MM.1S (cell line): ENCODE measurements at regions not wholly inside any gene's neighbourhood (a gene's known extent, or its start where the extent isn't known, plus 50 kb on each side); places are given as distances from the start of the nearest gene placed in this dataset.

Experiments used
- DNase-seq: peaks from one replicate; pipeline ENCODE4 v3.0.0-alpha.2; 2015
- H2AFZ ChIP-seq: fragments of 300-600 bp; sonication (generic); 2 replicates; pipeline ENCODE4 v1.6.0; 2016; ENCODE audit warnings: antibody characterized with exemption, low read length
- H3F3A ChIP-seq: fragments of 300-600 bp; sonication (generic); 2 replicates; pipeline ENCODE4 v1.6.1; 2016; ENCODE audit warnings: mild to moderate bottlenecking, antibody characterized with exemption, low read length, moderate library complexity, mixed read lengths; ENCODE audit not compliant: insufficient read depth
- H3K27ac ChIP-seq: fragments of 300-600 bp; sonication (generic); 2 replicates; pipeline ENCODE4 v1.5.1; 2016; ENCODE audit warnings: mild to moderate bottlenecking, low read length
- H3K27me3 ChIP-seq: fragments of 300-600 bp; sonication (generic); replicated peaks from 2 replicates; pipeline ENCODE4 v1.6.0; 2016; ENCODE audit warnings: low read length; ENCODE audit not compliant: insufficient read depth
- H3K36me3 ChIP-seq: fragments of 300-600 bp; sonication (generic); replicated peaks from 2 replicates; pipeline ENCODE4 v1.6.1; 2016; ENCODE audit warnings: mild to moderate bottlenecking, low read length, mixed read lengths; ENCODE audit not compliant: insufficient read depth
- H3K4me1 ChIP-seq: fragments of 300-600 bp; sonication (generic); 2 replicates; pipeline ENCODE4 v1.6.1; 2016; ENCODE audit warnings: low read length, mixed read lengths
- H3K4me2 ChIP-seq: fragments of 300-600 bp; sonication (generic); 2 replicates; pipeline ENCODE4 v1.6.0; 2016; ENCODE audit warnings: low read depth, low read length
- H3K4me3 ChIP-seq: fragments of 300-600 bp; sonication (generic); 2 replicates; pipeline ENCODE4 v1.5.1; 2016; ENCODE audit warnings: low read length, mixed read lengths
- H3K79me2 ChIP-seq: fragments of 300-600 bp; sonication (generic); 2 replicates; pipeline ENCODE4 v1.6.1; 2016; ENCODE audit warnings: mixed run types, low read length, mixed read lengths
- H3K9ac ChIP-seq: fragments of 300-600 bp; sonication (generic); 2 replicates; pipeline ENCODE4 v1.6.1; 2016; ENCODE audit warnings: low read length, mixed read lengths
- H3K9me2 ChIP-seq: fragments of 300-600 bp; sonication (generic); replicated peaks from 2 replicates; pipeline ENCODE4 v1.6.1; 2016; ENCODE audit warnings: mild to moderate bottlenecking, low read length, mixed read lengths; ENCODE audit not compliant: insufficient read depth
- H3K9me3 ChIP-seq: fragments of 300-600 bp; sonication (generic); replicated peaks from 2 replicates; pipeline ENCODE4 v1.6.1; 2016; ENCODE audit warnings: mild to moderate bottlenecking, low read length, mixed read lengths; ENCODE audit not compliant: insufficient read depth
- H4K20me1 ChIP-seq: fragments of 300-600 bp; sonication (generic); 2 replicates; pipeline ENCODE4 v1.6.1; 2016; ENCODE audit warnings: mild to moderate bottlenecking, low read length, moderate library complexity, mixed read lengths; ENCODE audit not compliant: insufficient read depth
- CTCF ChIP-seq: fragments of 300-600 bp; sonication (generic); IDR thresholded peaks from 2 replicates; pipeline ENCODE4 v1.5.1; 2016; ENCODE audit warnings: antibody characterized with exemption, low read length, mixed read lengths
- EZH2 ChIP-seq: fragments of 300-600 bp; sonication (generic); optimal IDR thresholded peaks from 2 replicates; pipeline ENCODE3; 2017; ENCODE audit warnings: low read depth, mild to moderate bottlenecking, antibody characterized with exemption, low read length, mixed read lengths
- EZH2phosphoT487 ChIP-seq: fragments of 300-600 bp; sonication (generic); IDR thresholded peaks from 2 replicates; pipeline ENCODE4 v1.6.1; 2018; ENCODE audit warnings: antibody characterized with exemption, low read length

- Histone ChIP-seq H3K79me2 (no peaks in the 10 kb centered on the region), H3K36me3 (no peaks in the 10 kb centered on the region), H3K4me3 (no peak overlapping the region), H4K20me1 (no peaks in the 10 kb centered on the region), H3K9ac (no peak overlapping the region), H3K27me3 (no peaks in the 10 kb centered on the region), H3K9me3 (no peaks in the 10 kb centered on the region), H3K9me2 (no peaks in the 10 kb centered on the region), H3K4me1 (no peaks in the 10 kb centered on the region), H2AFZ (no peak overlapping the region), H3F3A (no peaks in the 10 kb centered on the region), H3K4me2 (no peak overlapping the region), H3K27ac (no peak overlapping the region)
- no peak for DNase-seq
- TF ChIP-seq EZH2phosphoT487, result no peak
- TF ChIP-seq EZH2, result no peak
- no peak for TF ChIP-seq CTCF
Observed at GRCh38 chr22:34476762-34477161, 556.5 kb upstream of the LARGE1 start.

- TF ChIP-seq EZH2phosphoT487 (no peak), EZH2 (no peak), CTCF (no peak)
- H3K9me2 ChIP-seq, result no peaks in the 10 kb centered on the region
- H3K9ac ChIP-seq, result no peak overlapping the region
- H3K27ac ChIP-seq, result no peak overlapping the region
- no peak for DNase-seq
- no peaks in the 10 kb centered on the region for H3K79me2 ChIP-seq
- no peaks in the 10 kb centered on the region for H3K9me3 ChIP-seq
- H3K36me3 ChIP-seq, result no peaks in the 10 kb centered on the region
- no peaks in the 10 kb centered on the region for H3K4me1 ChIP-seq
- H2AFZ ChIP-seq, result no peak overlapping the region
- no peaks in the 10 kb centered on the region for H3F3A ChIP-seq
- no peak overlapping the region for H3K4me2 ChIP-seq
- no peaks in the 10 kb centered on the region for H3K27me3 ChIP-seq
- no peaks in the 10 kb centered on the region for H4K20me1 ChIP-seq
- H3K4me3 ChIP-seq, result no peak overlapping the region
Observed at GRCh38 chr22:34481090-34481489, 560.8 kb upstream of the LARGE1 start.

- no peak overlapping the region for H3K27ac ChIP-seq
- no peak overlapping the region for H3K4me3 ChIP-seq
- no peak overlapping the region for H3K4me2 ChIP-seq
- no peaks in the 10 kb centered on the region for H3K79me2 ChIP-seq
- H3K4me1 ChIP-seq, result no peaks in the 10 kb centered on the region
- no peak for TF ChIP-seq EZH2phosphoT487
- TF ChIP-seq EZH2, result no peak
- TF ChIP-seq CTCF, result no peak
- no peak for DNase-seq
- H3K36me3 ChIP-seq, result no peaks in the 10 kb centered on the region
- no peaks in the 10 kb centered on the region for H4K20me1 ChIP-seq
- no peak overlapping the region for H3K9ac ChIP-seq
- no peaks in the 10 kb centered on the region for H3K27me3 ChIP-seq
- no peaks in the 10 kb centered on the region for H3K9me3 ChIP-seq
- H3F3A ChIP-seq, result no peaks in the 10 kb centered on the region
- no peak overlapping the region for H2AFZ ChIP-seq
- H3K9me2 ChIP-seq, result no peaks in the 10 kb centered on the region
Observed at GRCh38 chr22:34486381-34486780, 566.1 kb upstream of the LARGE1 start.

GRCh38 chr22:34489861-34490260 is 569.6 kb upstream of the LARGE1 start:
- TF ChIP-seq EZH2phosphoT487, result no peak
- no peak for TF ChIP-seq EZH2
- TF ChIP-seq CTCF, result no peak
- no peak overlapping the region for H3K4me3 ChIP-seq
- no peak overlapping the region for H3K27ac ChIP-seq
- H3K9me2 ChIP-seq, result no peaks in the 10 kb centered on the region
- H3K4me2 ChIP-seq, result no peak overlapping the region
- H3K79me2 ChIP-seq, result no peaks in the 10 kb centered on the region
- no peaks in the 10 kb centered on the region for H3K27me3 ChIP-seq
- H4K20me1 ChIP-seq, result no peaks in the 10 kb centered on the region
- H3K36me3 ChIP-seq, result no peaks in the 10 kb centered on the region
- no peak for DNase-seq
- H2AFZ ChIP-seq, result no peak overlapping the region
- no peaks in the 10 kb centered on the region for H3K9me3 ChIP-seq
- no peaks in the 10 kb centered on the region for H3F3A ChIP-seq
- H3K9ac ChIP-seq, result no peak overlapping the region
- H3K4me1 ChIP-seq, result no peaks in the 10 kb centered on the region
